BE2C (cell line): ENCODE measurements at regions not wholly inside any gene's neighbourhood (a gene's known extent, or its start where the extent isn't known, plus 50 kb on each side); places are given as distances from the start of the nearest gene placed in this dataset.

ENCODE experiments used
- DNase-seq: peaks from one replicate; pipeline ENCODE4 v3.0.0-alpha.2; 2020
- H3K27me3 ChIP-seq: fragments of 250-450 bp; sonication (Bioruptor Pico); 2 replicates; pipeline ENCODE4 v1.5.1; 2020; ENCODE audit warnings: mild to moderate bottlenecking
- H3K36me3 ChIP-seq: fragments of 250-450 bp; sonication (Bioruptor Pico); 2 replicates; pipeline ENCODE4 v1.5.1; 2020; ENCODE audit warnings: mild to moderate bottlenecking
- H3K4me1 ChIP-seq: fragments of 250-450 bp; sonication (Bioruptor Pico); 2 replicates; pipeline ENCODE4 v1.5.1; 2020
- H3K4me3 ChIP-seq: 2 replicates; pipeline ENCODE4 v1.5.1; 2011; ENCODE audit warnings: low read depth, low read length
- H3K9me3 ChIP-seq: fragments of 250-450 bp; sonication (Bioruptor Pico); 2 replicates; pipeline ENCODE4 v1.5.1; 2020
- CTCF ChIP-seq: IDR thresholded peaks from 2 replicates; pipeline ENCODE4 v1.5.1; 2012; ENCODE audit warnings: mild to moderate bottlenecking, low read depth, low read length

GRCh38 chr12:4012977-4013968 is 140.1 kb upstream of the PARP11 start:
- H3K9me3 ChIP-seq, result no peaks in the 10 kb centered on the region
- TF ChIP-seq CTCF, result no peak
- no peaks in the 10 kb centered on the region for H3K4me1 ChIP-seq
- no peak for DNase-seq
- peaks cover 29% of the 10 kb centered on the region for H3K27me3 ChIP-seq
- H3K4me3 ChIP-seq, result no peak overlapping the region
- H3K36me3 ChIP-seq, result no peaks in the 10 kb centered on the region

DNA sequence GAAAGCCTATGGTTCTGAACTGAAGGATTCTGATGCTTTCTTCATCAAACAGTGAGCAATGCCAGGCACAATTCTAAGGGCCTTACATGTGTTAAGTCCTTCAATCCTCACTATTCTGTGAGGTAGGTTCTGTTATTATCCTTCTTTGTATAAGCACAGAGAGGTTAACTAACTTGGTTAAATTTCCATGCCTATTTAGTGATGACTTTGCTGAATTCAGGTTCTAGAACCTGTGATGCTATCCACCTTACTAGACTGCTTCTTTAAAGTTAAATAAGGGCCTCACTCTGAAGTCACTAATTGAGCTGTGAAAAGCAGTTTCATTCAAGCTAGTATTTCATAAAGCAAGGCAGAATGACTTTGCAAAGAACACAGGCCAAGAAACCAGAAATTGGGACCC is 138.9 kb upstream of the PARP11 start:
- no peak for TF ChIP-seq CTCF
- Histone ChIP-seq H3K36me3 (no peaks in the 10 kb centered on the region), H3K9me3 (no peaks in the 10 kb centered on the region), H3K4me1 (no peaks in the 10 kb centered on the region), H3K27me3 (peaks cover 19% of the 10 kb centered on the region), H3K4me3 (no peak overlapping the region)
- no peak for DNase-seq

- Histone ChIP-seq H3K4me3 (no peak overlapping the region), H3K36me3 (no peaks in the 10 kb centered on the region), H3K9me3 (no peaks in the 10 kb centered on the region), H3K27me3 (peaks cover 24% of the 10 kb centered on the region), H3K4me1 (no peaks in the 10 kb centered on the region)
- TF ChIP-seq CTCF, result no peak
- DNase-seq, result no peak
Measured at GRCh38 chr12:4011597-4011996, 138.4 kb upstream of the PARP11 start.

- H3K36me3 ChIP-seq, result no peaks in the 10 kb centered on the region
- no peak for DNase-seq
- no peaks in the 10 kb centered on the region for H3K9me3 ChIP-seq
- H3K4me3 ChIP-seq, result no peak overlapping the region
- peaks cover 22% of the 10 kb centered on the region for H3K27me3 ChIP-seq
- H3K4me1 ChIP-seq, result no peaks in the 10 kb centered on the region
- no peak for TF ChIP-seq CTCF
Measured at GRCh38 chr12:4009979-4010704, 136.9 kb upstream of the PARP11 start.

- H3K4me1 ChIP-seq, result no peaks in the 10 kb centered on the region
Measured at GRCh38 chr12:4006743-4007142, 133.5 kb upstream of the PARP11 start.

More at GRCh38 chr12:4006743-4007142, 133.5 kb upstream of the PARP11 start:
- no peak overlapping the region for H3K4me3 ChIP-seq
- TF ChIP-seq CTCF, result no peak
- H3K27me3 ChIP-seq, result peaks cover 30% of the 10 kb centered on the region
- no peaks in the 10 kb centered on the region for H3K9me3 ChIP-seq
- no peak for DNase-seq
- no peaks in the 10 kb centered on the region for H3K36me3 ChIP-seq
